ENCODE measurements at regions not wholly inside any gene's neighbourhood (a gene's known extent, or its start where the extent isn't known, plus 50 kb on each side); places are given as distances from the start of the nearest gene placed in this dataset.
A peak's percentile ranks its signal among the peaks of the same experiment; 100 is the strongest.

DNA sequence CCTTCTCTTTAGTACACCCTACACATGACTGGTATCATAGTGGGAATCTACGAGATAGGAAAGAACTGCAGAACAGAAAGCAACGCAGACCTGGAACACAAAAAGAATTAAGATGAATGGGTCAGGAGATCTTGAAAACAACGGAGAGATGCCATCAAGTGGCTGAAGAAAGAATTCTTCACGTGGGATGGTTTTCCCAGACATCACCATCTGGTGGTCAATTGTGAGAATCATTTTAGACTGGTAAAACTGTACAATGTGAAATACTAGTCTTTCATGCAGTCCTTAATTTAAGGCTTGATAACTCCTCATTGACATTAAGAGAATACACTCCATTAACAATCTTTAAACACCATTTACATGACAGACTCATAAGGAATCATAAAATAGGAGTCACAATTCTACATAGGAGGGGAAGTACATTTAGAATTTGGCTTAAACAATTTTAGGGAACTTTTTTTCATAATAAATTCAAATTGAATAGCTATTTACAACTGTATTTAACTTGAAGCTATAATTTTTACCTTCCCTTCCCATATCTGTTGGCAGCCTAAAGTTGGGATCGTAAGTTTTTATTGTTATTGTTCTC, 128.4 kb upstream of the TRPM3 start:
- peak; percentile 38 to 82 (median 54) for DNase-seq (ENCODE audit: extremely low read depth in 1 of 11, low read depth in 9 of 11, low spot score in 4 of 11)

DNA sequence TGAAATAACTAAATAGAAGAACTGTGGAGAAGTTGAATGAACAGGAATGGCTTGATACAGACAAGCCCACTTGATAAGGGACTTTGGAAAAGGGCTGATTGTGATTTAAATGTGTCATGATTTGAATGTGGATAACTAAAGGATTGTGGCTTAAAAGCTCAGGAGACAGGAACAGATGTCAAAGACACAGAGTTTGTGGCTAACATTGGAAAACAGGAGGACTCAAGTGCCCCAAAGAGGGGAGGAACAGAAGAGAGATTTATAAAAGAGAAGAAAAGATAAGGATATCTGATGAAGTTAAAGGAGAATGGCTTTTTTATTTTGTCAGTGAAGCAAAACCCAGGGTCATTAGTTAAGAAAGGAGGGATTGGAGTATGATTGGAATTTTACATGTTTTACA, 124.2 kb upstream of the TRPM3 start:
- DNase-seq (ENCODE audit: extremely low read depth in 1 of 11, low read depth in 9 of 11, low spot score in 4 of 11) = no peak

DNA sequence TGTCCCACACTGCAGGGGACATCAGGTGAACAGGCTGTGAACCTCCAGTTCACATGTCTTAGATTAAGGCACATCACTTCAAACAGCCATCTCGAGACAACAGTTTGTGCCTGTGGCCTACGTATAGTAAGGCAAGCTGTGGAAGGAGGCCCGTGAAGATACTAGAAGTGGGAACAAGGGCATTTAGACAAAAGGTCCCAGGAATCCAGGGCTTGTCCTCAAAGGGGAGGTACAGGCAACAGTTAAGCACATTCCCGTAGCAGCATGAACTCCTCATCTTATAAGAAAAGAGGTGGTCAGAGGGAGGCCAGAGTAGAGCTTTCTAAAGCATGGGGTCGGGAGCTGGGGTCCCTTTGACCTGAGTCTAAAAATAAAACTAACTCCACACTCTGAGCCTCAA, 122.5 kb upstream of the TRPM3 start:
- DNase-seq (ENCODE audit: extremely low read depth in 1 of 11, low read depth in 9 of 11, low spot score in 4 of 11) = no peak

DNA sequence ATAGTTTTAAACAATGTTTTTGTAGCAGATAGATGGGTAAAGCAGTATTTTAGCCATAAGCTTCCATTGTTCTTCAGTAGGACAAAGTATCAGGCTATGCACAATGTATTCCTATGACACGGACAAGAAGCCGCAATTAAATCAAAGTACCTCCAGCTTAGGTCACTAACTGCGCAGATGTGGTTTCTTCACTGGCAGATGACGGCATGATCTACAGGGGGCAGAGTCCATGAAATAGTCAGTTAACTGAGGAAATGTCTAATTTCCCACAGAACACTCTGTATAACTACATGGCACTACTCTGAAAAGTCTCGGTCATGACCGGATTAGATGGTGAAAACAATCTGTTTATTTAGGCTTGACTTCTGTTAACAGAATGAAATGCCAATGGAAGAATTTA, 120.7 kb upstream of the TRPM3 start:
- DNase-seq (ENCODE audit: extremely low read depth in 1 of 11, low read depth in 9 of 11, low spot score in 4 of 11) = no peak

DNA sequence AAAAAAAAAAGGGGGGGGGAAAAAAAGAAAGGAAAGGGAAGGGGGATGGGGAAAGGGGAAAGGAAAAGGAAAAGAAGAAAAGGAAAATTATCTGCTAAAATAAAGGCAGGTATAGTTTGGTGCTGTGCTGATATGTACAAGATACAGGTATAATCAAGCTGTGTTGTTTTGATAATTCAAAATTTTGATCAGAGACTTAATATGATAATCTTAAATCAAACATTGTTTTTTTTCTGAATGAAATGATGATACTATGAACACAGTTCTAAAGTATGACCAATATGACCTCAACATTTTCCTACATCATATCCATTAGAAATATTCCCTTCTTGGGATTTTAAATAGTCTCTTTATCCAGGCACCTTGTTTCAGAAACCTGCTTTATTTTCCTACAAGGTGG, 115.6 kb upstream of the TRPM3 start:
- DNase-seq (ENCODE audit: extremely low read depth in 1 of 11, low read depth in 9 of 11, low spot score in 4 of 11) = no peak

DNA sequence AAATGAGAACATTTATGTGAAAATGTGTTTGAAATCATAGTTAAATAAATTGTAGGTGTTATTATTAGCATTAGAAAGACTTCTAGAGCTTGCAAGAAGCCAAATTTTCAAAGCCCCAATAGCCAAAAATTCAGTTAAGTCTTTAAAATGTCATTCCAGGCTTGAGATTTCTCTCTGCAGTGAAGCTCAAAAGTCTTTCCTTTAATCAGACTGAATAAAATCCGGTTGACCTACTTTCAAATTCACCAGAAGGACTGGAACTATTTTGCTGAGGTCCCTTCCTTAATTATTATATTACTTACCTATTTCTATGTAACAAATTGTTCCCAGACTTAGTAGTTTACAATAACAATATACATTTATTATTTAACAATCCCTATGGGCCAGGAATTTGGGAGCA, 112.2 kb upstream of the TRPM3 start:
- DNase-seq (ENCODE audit: extremely low read depth in 1 of 11, low read depth in 9 of 11, low spot score in 4 of 11) = no peak

DNA sequence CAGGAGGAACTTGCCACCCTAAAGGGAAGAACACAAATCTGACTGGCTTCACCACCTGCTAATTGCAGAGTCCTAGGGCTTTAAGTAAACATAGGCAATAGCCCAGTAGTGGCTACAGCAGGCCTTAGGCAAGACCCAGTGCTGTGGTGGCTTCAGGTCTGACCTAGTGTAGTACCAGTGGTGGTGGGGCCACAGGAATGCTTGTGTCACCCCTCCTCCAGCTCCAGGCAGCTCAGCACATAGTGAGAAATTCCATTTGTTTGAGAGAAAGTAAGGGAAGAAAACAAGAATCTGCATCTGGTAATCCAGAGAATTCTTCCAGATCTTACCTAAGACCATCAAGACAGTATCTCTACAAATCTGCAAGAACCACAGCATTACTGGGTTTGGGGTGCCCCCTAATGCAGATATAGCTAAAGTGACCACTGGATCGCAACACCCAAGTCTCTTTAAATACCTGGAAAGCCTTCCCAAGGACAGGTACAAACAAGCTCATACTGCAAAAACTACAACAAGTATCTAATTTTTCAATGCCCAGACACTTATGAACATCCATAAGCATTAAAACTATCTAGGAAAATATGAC, 102.6 kb upstream of the TRPM3 start:
- no peak for DNase-seq (ENCODE audit: extremely low read depth in 1 of 11, low read depth in 9 of 11, low spot score in 4 of 11)

DNA sequence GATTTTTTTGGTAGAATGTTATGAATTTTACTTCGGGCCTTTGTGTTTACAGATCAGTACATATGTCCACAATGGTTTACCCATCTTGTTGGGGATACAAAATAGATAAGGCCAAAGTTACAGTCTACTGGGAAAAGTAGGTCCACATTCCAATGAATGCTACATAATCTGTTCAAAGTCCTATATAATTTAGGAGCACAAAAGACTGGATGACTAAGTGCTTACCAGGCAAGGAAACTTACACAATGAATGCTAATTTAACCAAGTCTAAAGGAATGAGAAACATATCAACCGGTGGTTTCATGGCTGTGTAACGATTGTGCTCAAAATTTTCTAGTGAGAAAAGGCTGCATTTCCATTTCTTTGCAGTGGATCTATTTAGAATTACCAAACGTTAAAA, 97.4 kb upstream of the TRPM3 start:
- no peak for DNase-seq (ENCODE audit: extremely low read depth in 1 of 11, low read depth in 9 of 11, low spot score in 4 of 11)

DNA sequence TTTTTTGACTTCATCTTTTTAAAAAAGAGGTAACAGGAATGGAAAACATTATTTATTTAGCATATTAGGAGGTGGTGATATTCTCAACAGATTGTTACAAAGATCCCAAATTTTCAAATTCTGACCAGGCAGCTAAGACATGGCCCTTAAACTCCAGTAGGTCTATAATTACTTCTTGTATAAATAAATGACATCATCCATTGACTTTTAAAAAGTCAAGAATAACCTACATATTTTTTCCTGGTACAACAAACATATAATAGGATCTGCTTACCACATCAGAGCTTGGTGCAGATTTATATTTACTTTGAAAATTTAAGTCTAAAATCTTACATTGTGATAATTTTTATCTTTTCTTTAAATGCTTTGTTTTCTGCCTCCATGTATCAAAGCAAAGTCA, 92.2 kb upstream of the TRPM3 start:
- DNase-seq (ENCODE audit: extremely low read depth in 1 of 11, low read depth in 9 of 11, low spot score in 4 of 11) = no peak

DNA sequence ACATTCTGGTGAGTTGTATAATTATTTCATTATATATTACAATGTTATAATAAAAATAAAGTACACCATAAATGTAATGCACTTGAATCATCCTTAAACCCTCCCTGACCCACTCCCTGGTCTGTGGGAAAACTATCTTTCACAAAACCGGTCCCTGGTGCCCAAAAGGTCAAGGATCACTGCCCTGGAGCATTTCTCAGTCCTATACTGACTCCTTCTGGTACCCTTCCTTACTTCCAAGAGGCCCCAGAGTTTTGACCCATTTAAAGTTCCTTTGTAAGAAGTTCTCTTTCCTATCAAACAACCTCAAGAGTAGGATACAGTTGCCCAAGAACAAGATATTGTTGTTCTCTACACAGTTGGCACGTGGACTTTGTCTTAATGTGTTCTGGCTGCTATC, 88.9 kb upstream of the TRPM3 start:
- no peak for DNase-seq (ENCODE audit: extremely low read depth in 1 of 11, low read depth in 9 of 11, low spot score in 4 of 11)

DNA sequence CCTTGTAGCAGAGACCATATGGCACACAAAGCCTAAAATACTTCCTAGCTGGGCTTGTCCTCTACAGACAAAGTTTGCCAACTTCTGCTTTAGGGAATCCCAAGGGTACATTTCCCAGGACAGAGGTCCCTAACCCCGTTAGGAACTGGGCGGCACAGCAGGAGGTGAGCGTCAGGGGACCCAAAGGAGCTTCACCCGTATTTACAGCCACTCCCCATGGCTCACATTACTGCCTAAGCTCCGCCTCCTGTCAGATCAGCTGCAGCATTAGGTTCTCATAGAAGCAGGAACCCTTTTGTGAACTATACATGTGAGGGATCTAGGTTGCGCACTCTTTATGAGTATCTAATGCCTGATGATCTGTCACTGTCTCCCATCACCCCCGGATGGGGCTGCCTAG, 88.5 kb upstream of the TRPM3 start:
- no peak for DNase-seq (ENCODE audit: extremely low read depth in 1 of 11, low read depth in 9 of 11, low spot score in 4 of 11)

DNA sequence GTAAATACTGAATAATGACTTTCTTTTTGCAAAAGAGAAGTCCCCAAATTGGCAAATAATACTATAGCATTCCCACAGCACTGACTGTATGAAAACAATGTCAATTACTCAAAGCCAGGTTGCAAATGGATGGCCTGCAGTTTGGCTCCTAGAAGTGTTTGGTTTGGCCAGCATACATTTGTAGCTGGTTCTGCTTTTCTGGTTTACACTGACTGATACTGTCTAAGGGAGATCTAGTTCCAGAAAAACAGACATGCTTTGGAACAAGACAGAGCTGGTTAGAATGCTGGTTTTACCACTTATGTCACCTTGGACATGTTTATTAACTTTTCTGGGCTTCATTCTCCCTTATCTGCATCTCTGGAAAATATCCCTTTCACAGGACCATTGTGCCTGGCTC, 81.5 kb upstream of the TRPM3 start:
- no peak for DNase-seq (ENCODE audit: extremely low read depth in 1 of 11, low read depth in 9 of 11, low spot score in 4 of 11)

DNA sequence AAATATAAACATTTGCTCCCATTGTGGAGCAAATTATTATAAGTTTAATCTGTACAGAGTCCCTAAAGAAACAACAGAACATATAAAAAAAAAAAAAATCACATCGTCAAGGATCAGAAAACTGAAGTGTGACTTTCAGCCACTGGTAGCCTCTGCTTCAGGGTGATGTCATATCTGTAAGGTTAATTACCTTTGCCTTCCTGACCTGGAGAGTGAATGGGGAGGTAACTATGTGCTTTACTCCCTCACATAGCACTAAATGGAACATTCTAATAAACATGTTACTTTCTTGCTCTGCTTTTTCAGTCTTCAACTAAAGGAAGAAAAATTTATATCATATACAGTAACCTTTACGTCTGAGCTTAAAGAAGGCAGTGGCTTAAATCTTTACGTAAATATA, 70.3 kb upstream of the TRPM3 start:
- no peak for DNase-seq (ENCODE audit: extremely low read depth in 1 of 11, low read depth in 9 of 11, low spot score in 4 of 11)

DNA sequence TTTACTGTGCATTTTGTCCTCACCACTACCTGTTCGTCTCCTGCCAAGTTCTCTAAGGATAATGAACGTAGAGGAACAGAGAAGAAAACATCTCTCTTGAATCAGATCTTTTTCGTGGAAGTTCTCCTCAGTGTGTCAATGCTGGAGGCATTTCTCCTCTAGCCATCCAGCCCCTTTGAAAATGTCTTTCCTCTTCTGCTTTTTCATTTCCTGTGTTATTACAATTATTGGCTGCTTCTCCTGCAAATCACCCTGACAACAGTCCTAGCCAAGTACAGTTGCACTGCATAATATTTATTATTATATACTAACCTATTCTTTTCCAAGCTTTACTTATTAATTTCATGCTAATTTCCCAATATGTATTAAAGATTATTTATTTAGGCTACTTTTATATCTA, 61.8 kb upstream of the TRPM3 start:
- no peak for DNase-seq (ENCODE audit: extremely low read depth in 1 of 11, low read depth in 9 of 11, low spot score in 4 of 11)

DNA sequence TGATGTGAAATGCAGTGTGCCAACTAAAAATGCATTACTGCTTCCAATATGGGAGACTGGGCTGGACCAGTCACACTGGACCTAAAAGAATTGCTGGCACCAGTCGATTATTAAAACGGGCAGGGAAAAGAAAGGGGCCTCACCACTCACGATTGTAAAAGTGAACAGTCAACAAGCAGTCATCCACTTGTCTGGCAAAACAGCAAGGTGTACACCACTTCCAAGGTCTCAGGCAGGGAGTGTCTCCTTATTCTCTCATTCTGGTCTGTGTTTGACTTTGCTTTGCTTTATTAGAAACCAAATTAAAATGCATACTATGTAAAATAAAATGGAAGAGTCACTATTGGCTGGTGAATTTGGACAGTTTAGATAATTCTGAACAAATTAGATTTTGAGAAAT, 57.8 kb upstream of the TRPM3 start:
- no peak for DNase-seq (ENCODE audit: extremely low read depth in 1 of 11, low read depth in 9 of 11, low spot score in 4 of 11)

DNA sequence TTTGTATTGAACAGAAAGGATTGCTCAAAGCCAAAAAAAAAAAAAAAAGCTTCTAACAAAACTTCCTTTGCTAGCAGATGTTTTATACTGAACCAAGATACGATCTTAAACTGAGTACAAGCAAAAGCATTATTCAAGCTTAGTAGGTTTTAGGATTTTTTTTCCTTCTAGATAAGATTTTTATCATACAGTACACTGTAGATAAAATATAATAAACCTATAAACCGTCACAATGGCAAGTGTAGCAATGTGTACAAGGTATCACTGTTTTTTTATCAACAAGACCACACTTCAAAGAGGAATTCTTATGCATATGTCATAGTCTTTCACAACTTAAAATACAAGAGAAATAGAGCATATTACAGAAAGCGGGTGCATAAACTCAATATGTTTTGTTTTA, 56.5 kb upstream of the TRPM3 start:
- no peak for DNase-seq (ENCODE audit: extremely low read depth in 1 of 11, low read depth in 9 of 11, low spot score in 4 of 11)

DNA sequence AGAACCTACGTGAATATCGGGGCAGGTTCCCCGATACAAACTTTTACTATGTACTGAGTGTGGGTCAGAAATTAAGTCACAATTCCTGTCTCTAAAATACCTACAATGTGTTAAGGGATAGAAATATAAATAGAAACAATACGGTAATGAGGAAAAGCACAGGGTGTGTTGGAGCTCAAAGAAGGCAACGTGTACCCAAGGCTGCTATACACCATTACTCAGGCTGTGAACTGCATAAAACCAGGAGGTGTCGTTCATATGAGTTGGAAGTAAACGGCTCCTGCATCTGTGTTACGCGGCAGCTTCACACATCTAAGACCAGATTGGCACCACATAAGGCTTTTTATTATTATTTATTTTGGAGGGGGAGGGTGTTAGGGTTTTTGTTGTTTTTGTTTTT, 50.1 kb upstream of the TRPM3 start:
- DNase-seq (ENCODE audit: extremely low read depth in 1 of 11, low read depth in 9 of 11, low spot score in 4 of 11) = no peak

All from renal cortex interstitium (tissue), 11 donors.